Stimulated activated naive B cell treated with anti-CD40 and anti-IgM and Interleukin-4, amounts not matched to agents 10 μg/mL and 1 μg/mL and 100 μg/mL, for 72 hours (primary cell): ENCODE measurements at regions not wholly inside any gene's neighbourhood (a gene's known extent, or its start where the extent isn't known, plus 50 kb on each side); places are given as distances from the start of the nearest gene placed in this dataset.

Experiments used
- ATAC-seq, 2 donors: fragments of 150-1000 bp; cut with Tn5 transposase; replicated peaks; 2 replicates each; pipeline ENCODE4 v1.10.0; 2021; ENCODE audit warnings: moderate library complexity in 1 of 2
- DNase-seq: peaks from one replicate; pipeline ENCODE4 v3.0.0; 2021
- H3K27ac Mint-ChIP-seq: one replicate; pipeline ENCODE4 v1.8.0; 2022; ENCODE audit warnings: mild to moderate bottlenecking, mixed read lengths
- H3K27me3 Mint-ChIP-seq, 2 donors: one replicate each; pipeline ENCODE4 v1.8.0; 2022; ENCODE audit warnings: mixed read lengths in 2 of 2
- H3K36me3 Mint-ChIP-seq, 2 donors: one replicate each; pipeline ENCODE4 v1.8.0; 2022; ENCODE audit warnings: mixed read lengths in 2 of 2, mild to moderate bottlenecking in 1 of 2
- H3K4me1 Mint-ChIP-seq, 2 donors: one replicate each; pipeline ENCODE4 v1.8.0; 2022; ENCODE audit warnings: mixed read lengths in 2 of 2, mild to moderate bottlenecking in 1 of 2
- H3K4me3 Mint-ChIP-seq, 2 donors: one replicate each; pipeline ENCODE4 v1.8.0; 2022; ENCODE audit warnings: mild to moderate bottlenecking in 2 of 2, mixed read lengths in 2 of 2, moderate library complexity in 1 of 2
- H3K9me3 Mint-ChIP-seq, 2 donors: one replicate each; pipeline ENCODE4 v1.8.0; 2022; ENCODE audit warnings: mixed read lengths in 2 of 2, mild to moderate bottlenecking in 1 of 2

- Mint-ChIP-seq H3K9me3 (peaks cover 2 to 4% of the 10 kb centered on the region in 2 donors), H3K4me3 (no peak overlapping the region), H3K4me1 (peaks cover 8 to 14% of the 10 kb centered on the region in 2 donors), H3K36me3 (no peaks in the 10 kb centered on the region), H3K27me3 (peaks cover 39 to 72% of the 10 kb centered on the region in 2 donors), H3K27ac (no peak overlapping the region)
- no peak for ATAC-seq
- DNase-seq, result no peak
Measured at GRCh38 chr20:51158226-51158625, 135.3 kb upstream of the KCNG1 start.

- Mint-ChIP-seq H3K27me3 (peaks cover 28 to 57% of the 10 kb centered on the region in 2 donors), H3K36me3 (no peaks in the 10 kb centered on the region), H3K27ac (peak overlapping the region; percentile 20), H3K4me1 (peaks cover 8 to 14% of the 10 kb centered on the region in 2 donors), H3K4me3 (no peak overlapping the region), H3K9me3 (peaks cover 2 to 4% of the 10 kb centered on the region in 2 donors)
- no peak for ATAC-seq
- DNase-seq, result no peak
Measured at GRCh38 chr20:51156041-51156982, 133.4 kb upstream of the KCNG1 start.

GRCh38 chr20:51154708-51155690, 132.1 kb upstream of the KCNG1 start:
- ATAC-seq (no peak), DNase-seq (no peak)
- Mint-ChIP-seq H3K9me3 (peaks cover 2 to 4% of the 10 kb centered on the region in 2 donors), H3K4me1 (peaks cover 8 to 14% of the 10 kb centered on the region in 2 donors), H3K36me3 (no peaks in the 10 kb centered on the region), H3K27ac (no peak overlapping the region), H3K27me3 (peaks cover 22 to 44% of the 10 kb centered on the region in 2 donors), H3K4me3 (no peak overlapping the region)

GRCh38 chr20:51153867-51154707, 131.2 kb upstream of the KCNG1 start:
- peaks cover 8 to 14% of the 10 kb centered on the region in 2 donors for H3K4me1 Mint-ChIP-seq
- no peak overlapping the region for H3K27ac Mint-ChIP-seq
- H3K36me3 Mint-ChIP-seq, result no peaks in the 10 kb centered on the region
- H3K9me3 Mint-ChIP-seq, result peaks cover 2 to 4% of the 10 kb centered on the region in 2 donors
- ATAC-seq, result no peak
- no peak for DNase-seq
- peaks cover 22 to 42% of the 10 kb centered on the region in 2 donors for H3K27me3 Mint-ChIP-seq
- no peak overlapping the region for H3K4me3 Mint-ChIP-seq

GRCh38 chr20:51148941-51149340, 126.0 kb upstream of the KCNG1 start:
- no peaks in the 10 kb centered on the region for H3K4me1 Mint-ChIP-seq
- H3K27me3 Mint-ChIP-seq, result peaks cover 8 to 38% of the 10 kb centered on the region in 2 donors
- H3K27ac Mint-ChIP-seq, result no peak overlapping the region
- DNase-seq (no peak), ATAC-seq (no peak)
- H3K4me3 Mint-ChIP-seq, result no peak overlapping the region
- peaks cover 0 to 1% of the 10 kb centered on the region in 2 donors for H3K36me3 Mint-ChIP-seq
- peaks cover 9 to 12% of the 10 kb centered on the region in 2 donors for H3K9me3 Mint-ChIP-seq

- ATAC-seq (no peak), DNase-seq (no peak)
- no peak overlapping the region for H3K27ac Mint-ChIP-seq
- no peak overlapping the region for H3K4me3 Mint-ChIP-seq
- H3K36me3 Mint-ChIP-seq, result peaks cover 0 to 1% of the 10 kb centered on the region in 2 donors
- H3K27me3 Mint-ChIP-seq, result peaks cover 12 to 42% of the 10 kb centered on the region in 2 donors
- no peaks in the 10 kb centered on the region for H3K4me1 Mint-ChIP-seq
- H3K9me3 Mint-ChIP-seq, result peaks cover 9 to 12% of the 10 kb centered on the region in 2 donors
Measured at GRCh38 chr20:51144476-51144875, 121.6 kb upstream of the KCNG1 start.

- peaks cover 9 to 12% of the 10 kb centered on the region in 2 donors for H3K9me3 Mint-ChIP-seq
- ATAC-seq (no peak), DNase-seq (no peak)
- no peaks in the 10 kb centered on the region for H3K4me1 Mint-ChIP-seq
- no peak overlapping the region for H3K27ac Mint-ChIP-seq
- peaks cover 1 to 2% of the 10 kb centered on the region in 2 donors for H3K36me3 Mint-ChIP-seq
- H3K4me3 Mint-ChIP-seq, result no peak overlapping the region
- H3K27me3 Mint-ChIP-seq, result peaks cover 14 to 46% of the 10 kb centered on the region in 2 donors
Measured at GRCh38 chr20:51143652-51144051, 120.7 kb upstream of the KCNG1 start.

GRCh38 chr20:51142448-51142847, 119.5 kb upstream of the KCNG1 start:
- H3K4me3 Mint-ChIP-seq, result no peak overlapping the region
- peaks cover 9 to 12% of the 10 kb centered on the region in 2 donors for H3K9me3 Mint-ChIP-seq
- no peaks in the 10 kb centered on the region for H3K4me1 Mint-ChIP-seq
- ATAC-seq (no peak), DNase-seq (no peak)
- H3K27ac Mint-ChIP-seq, result no peak overlapping the region
- peaks cover 1 to 4% of the 10 kb centered on the region in 2 donors for H3K36me3 Mint-ChIP-seq
- peaks cover 13 to 36% of the 10 kb centered on the region in 2 donors for H3K27me3 Mint-ChIP-seq

GRCh38 chr20:51140671-51141070, 117.8 kb upstream of the KCNG1 start:
- Mint-ChIP-seq H3K4me3 (no peak overlapping the region), H3K9me3 (peaks cover 2 to 6% of the 10 kb centered on the region in 2 donors), H3K4me1 (peaks cover 0 to 4% of the 10 kb centered on the region in 2 donors), H3K36me3 (peaks cover 0 to 4% of the 10 kb centered on the region in 2 donors), H3K27me3 (peaks cover 11 to 27% of the 10 kb centered on the region in 2 donors), H3K27ac (no peak overlapping the region)
- ATAC-seq (no peak), DNase-seq (no peak)

- H3K9me3 Mint-ChIP-seq, result no peaks in the 10 kb centered on the region
- peaks cover 2 to 5% of the 10 kb centered on the region in 2 donors for H3K4me1 Mint-ChIP-seq
- H3K4me3 Mint-ChIP-seq, result no peak overlapping the region
- ATAC-seq (no peak), DNase-seq (no peak)
- H3K27me3 Mint-ChIP-seq, result peaks cover 11 to 19% of the 10 kb centered on the region in 2 donors
- peaks cover 0 to 4% of the 10 kb centered on the region in 2 donors for H3K36me3 Mint-ChIP-seq
- H3K27ac Mint-ChIP-seq, result no peak overlapping the region
Measured at GRCh38 chr20:51139891-51140290, 117.0 kb upstream of the KCNG1 start.

GRCh38 chr20:51138576-51138975, 115.7 kb upstream of the KCNG1 start:
- ATAC-seq (no peak), DNase-seq (no peak)
- peaks cover 8 to 13% of the 10 kb centered on the region in 2 donors for H3K4me1 Mint-ChIP-seq
- H3K27me3 Mint-ChIP-seq, result peaks cover 11 to 13% of the 10 kb centered on the region in 2 donors
- H3K27ac Mint-ChIP-seq, result no peak overlapping the region
- peaks cover 0 to 4% of the 10 kb centered on the region in 2 donors for H3K36me3 Mint-ChIP-seq
- H3K9me3 Mint-ChIP-seq, result no peaks in the 10 kb centered on the region
- H3K4me3 Mint-ChIP-seq, result no peak overlapping the region

- ATAC-seq (no peak), DNase-seq (no peak)
- peaks cover 8 to 16% of the 10 kb centered on the region in 2 donors for H3K4me1 Mint-ChIP-seq
- H3K27me3 Mint-ChIP-seq, result peaks cover 11 to 13% of the 10 kb centered on the region in 2 donors
- H3K36me3 Mint-ChIP-seq, result peaks cover 0 to 4% of the 10 kb centered on the region in 2 donors
- no peak overlapping the region for H3K4me3 Mint-ChIP-seq
- H3K27ac Mint-ChIP-seq, result no peak overlapping the region
- no peaks in the 10 kb centered on the region for H3K9me3 Mint-ChIP-seq
Measured at GRCh38 chr20:51137461-51137860, 114.6 kb upstream of the KCNG1 start.

GRCh38 chr20:51135926-51136715, 113.2 kb upstream of the KCNG1 start:
- DNase-seq, result no peak

More at GRCh38 chr20:51135926-51136715, 113.2 kb upstream of the KCNG1 start:
- peaks cover 8 to 23% of the 10 kb centered on the region in 2 donors for H3K4me1 Mint-ChIP-seq
- no peak overlapping the region for H3K4me3 Mint-ChIP-seq
- peaks cover 11 to 13% of the 10 kb centered on the region in 2 donors for H3K27me3 Mint-ChIP-seq
- no peak for ATAC-seq
- H3K27ac Mint-ChIP-seq, result no peak overlapping the region
- peaks cover 0 to 4% of the 10 kb centered on the region in 2 donors for H3K36me3 Mint-ChIP-seq
- no peaks in the 10 kb centered on the region for H3K9me3 Mint-ChIP-seq
